ENCODE measurements at regions not wholly inside any gene's neighbourhood (a gene's known extent, or its start where the extent isn't known, plus 50 kb on each side); places are given as distances from the start of the nearest gene placed in this dataset.

DNA sequence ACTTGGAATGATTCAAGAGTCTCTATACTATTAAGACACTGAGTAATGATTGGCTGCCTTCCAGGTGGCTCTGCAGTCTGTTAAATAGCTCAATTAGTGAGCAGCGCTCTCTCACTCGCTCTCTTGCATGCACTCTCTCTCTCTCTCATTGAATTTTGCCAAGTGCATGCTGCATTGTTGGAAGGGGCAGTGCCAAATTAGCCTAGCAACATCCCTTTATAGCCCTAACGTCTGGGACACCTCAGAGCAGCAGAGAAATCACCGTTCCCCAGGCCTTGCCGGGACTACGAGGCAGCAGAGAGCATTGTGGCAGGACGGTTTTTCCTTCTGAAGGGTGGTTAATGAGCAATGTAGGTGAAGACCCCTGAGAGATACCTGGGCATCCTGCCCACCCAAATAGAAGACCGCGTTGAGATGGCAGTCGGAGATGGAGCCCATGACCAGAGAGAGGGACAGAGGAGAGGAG is 447.6 kb upstream of the POU3F3 start:
- TF ChIP-seq POLR2A (IDR thresholded peaks at IDR 0.05) = no peak
- TF ChIP-seq, protein P1, sequence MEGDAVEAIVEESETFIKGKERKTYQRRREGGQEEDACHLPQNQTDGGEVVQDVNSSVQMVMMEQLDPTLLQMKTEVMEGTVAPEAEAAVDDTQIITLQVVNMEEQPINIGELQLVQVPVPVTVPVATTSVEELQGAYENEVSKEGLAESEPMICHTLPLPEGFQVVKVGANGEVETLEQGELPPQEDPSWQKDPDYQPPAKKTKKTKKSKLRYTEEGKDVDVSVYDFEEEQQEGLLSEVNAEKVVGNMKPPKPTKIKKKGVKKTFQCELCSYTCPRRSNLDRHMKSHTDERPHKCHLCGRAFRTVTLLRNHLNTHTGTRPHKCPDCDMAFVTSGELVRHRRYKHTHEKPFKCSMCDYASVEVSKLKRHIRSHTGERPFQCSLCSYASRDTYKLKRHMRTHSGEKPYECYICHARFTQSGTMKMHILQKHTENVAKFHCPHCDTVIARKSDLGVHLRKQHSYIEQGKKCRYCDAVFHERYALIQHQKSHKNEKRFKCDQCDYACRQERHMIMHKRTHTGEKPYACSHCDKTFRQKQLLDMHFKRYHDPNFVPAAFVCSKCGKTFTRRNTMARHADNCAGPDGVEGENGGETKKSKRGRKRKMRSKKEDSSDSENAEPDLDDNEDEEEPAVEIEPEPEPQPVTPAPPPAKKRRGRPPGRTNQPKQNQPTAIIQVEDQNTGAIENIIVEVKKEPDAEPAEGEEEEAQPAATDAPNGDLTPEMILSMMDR (IDR thresholded peaks at IDR 0.05) = no peak

All from uterus (tissue), 2 donors.